SU-DHL-6 (cell line): ENCODE measurements at regions not wholly inside any gene's neighbourhood (a gene's known extent, or its start where the extent isn't known, plus 50 kb on each side); places are given as distances from the start of the nearest gene placed in this dataset.
"Not testable (repeated sequence)": the region's sequence is repeated elsewhere in the genome, so short reads cannot be mapped to it uniquely, and the experiment has no call there.

Experiments used
- H2AFZ ChIP-seq: fragments of 200-600 bp; sonication (generic); 2 replicates; pipeline ENCODE4 v1.6.1; 2014; ENCODE audit warnings: low read depth, mild to moderate bottlenecking, moderate library complexity, mixed read lengths, antibody characterized with exemption, low read length; ENCODE audit not compliant: severe bottlenecking
- H3F3A ChIP-seq: fragments of 200-600 bp; shearing (Covaris generic); 2 replicates; pipeline ENCODE4 v1.6.0; 2016; ENCODE audit warnings: antibody characterized with exemption, mild to moderate bottlenecking; ENCODE audit not compliant: insufficient read depth
- H3K27ac ChIP-seq: fragments of 200-600 bp; sonication (generic); 2 replicates; pipeline ENCODE4 v1.5.1; 2016; ENCODE audit warnings: low read depth, mild to moderate bottlenecking, low read length, moderate library complexity, mixed read lengths
- H3K27me3 ChIP-seq: fragments of 200-600 bp; sonication (generic), shearing (Covaris generic); 2 replicates; pipeline ENCODE4 v1.6.0; 2014; ENCODE audit warnings: mild to moderate bottlenecking, low read length
- H3K36me3 ChIP-seq: fragments of 200-600 bp; sonication (generic); 2 replicates; pipeline ENCODE4 v1.6.1; 2014; ENCODE audit warnings: mild to moderate bottlenecking, low read length, mixed read lengths
- H3K4me2 ChIP-seq: fragments of 300-600, 200-600 bp; shearing (Covaris generic), sonication (generic); 2 replicates; pipeline ENCODE4 v1.6.0; 2014; ENCODE audit warnings: low read length, low read depth, mild to moderate bottlenecking; ENCODE audit not compliant: poor library complexity, severe bottlenecking
- H3K4me3 ChIP-seq: fragments of 200-600 bp; sonication (generic); 2 replicates; pipeline ENCODE4 v1.5.1; 2014; ENCODE audit warnings: antibody characterized with exemption, low read length, mild to moderate bottlenecking, mixed read lengths; ENCODE audit not compliant: insufficient read depth, poor library complexity, severe bottlenecking
- H3K79me2 ChIP-seq: fragments of 200-600 bp; sonication (generic); 2 replicates; pipeline ENCODE4 v1.6.1; 2014; ENCODE audit warnings: mild to moderate bottlenecking, low read length, moderate library complexity; ENCODE audit not compliant: insufficient read depth
- H3K9ac ChIP-seq: fragments of 200-600 bp; sonication (generic); 2 replicates; pipeline ENCODE4 v1.7.0; 2014; ENCODE audit warnings: mild to moderate bottlenecking, low read length
- H3K9me2 ChIP-seq: fragments of 200-600 bp; sonication (generic); replicated peaks from 2 replicates; pipeline ENCODE4 v1.6.1; 2014; ENCODE audit warnings: low read length; ENCODE audit not compliant: insufficient read depth
- H3K9me3 ChIP-seq: fragments of 200-600 bp; sonication (generic); 2 replicates; pipeline ENCODE4 v1.6.1; 2014; ENCODE audit warnings: low read length, mixed read lengths; ENCODE audit not compliant: insufficient read depth
- H4K20me1 ChIP-seq: fragments of 200-600 bp; sonication (generic); 2 replicates; pipeline ENCODE4 v1.6.1; 2014; ENCODE audit warnings: low read depth, mild to moderate bottlenecking, antibody characterized with exemption, low read length, moderate library complexity, mixed read lengths
- CTCF ChIP-seq: fragments of 200-600 bp; sonication (generic); IDR thresholded peaks from one replicate; pipeline ENCODE4 v1.5.1; 2017; ENCODE audit warnings: antibody characterized with exemption, mild to moderate bottlenecking, low read length, moderate library complexity; ENCODE audit not compliant: insufficient read depth, poor library complexity, severe bottlenecking
- EZH2phosphoT487 ChIP-seq: fragments of 200-600 bp; sonication (generic), shearing (Covaris generic); conservative IDR thresholded peaks from 2 replicates; pipeline ENCODE4 v1.6.1; 2018; ENCODE audit warnings: mild to moderate bottlenecking, antibody characterized with exemption, low read length, moderate library complexity, mixed read lengths

DNA sequence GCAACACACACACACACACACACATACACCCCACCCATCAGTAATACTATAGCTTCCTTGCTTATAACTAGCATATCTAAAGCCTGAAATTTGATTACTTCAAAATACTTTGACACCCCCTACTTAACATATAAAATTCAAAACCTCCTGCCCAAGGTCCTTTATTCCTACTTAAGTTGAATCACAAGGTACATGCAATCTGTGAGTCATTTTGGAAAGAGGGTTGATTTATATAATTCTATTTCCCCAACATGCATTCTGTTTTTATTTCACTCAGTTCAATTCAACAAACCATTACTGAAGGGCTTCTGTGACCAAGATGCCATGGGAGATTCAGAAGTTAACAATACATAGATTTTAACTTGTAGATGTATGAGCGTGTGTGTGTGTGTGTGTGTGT is 420.7 kb downstream of the METTL4 start:
- no peak overlapping the region for H3K4me2 ChIP-seq
- no peaks in the 10 kb centered on the region for H3K79me2 ChIP-seq
- no peaks in the 10 kb centered on the region for H4K20me1 ChIP-seq
- TF ChIP-seq EZH2phosphoT487: no peak
- no peak for TF ChIP-seq CTCF
- H3K9ac ChIP-seq: no peak overlapping the region
- no peaks in the 10 kb centered on the region for H3K36me3 ChIP-seq
- no peak overlapping the region for H3K27ac ChIP-seq
- H3F3A ChIP-seq: no peaks in the 10 kb centered on the region
- no peaks in the 10 kb centered on the region for H3K9me3 ChIP-seq
- no peak overlapping the region for H3K4me3 ChIP-seq
- H2AFZ ChIP-seq: no peak overlapping the region
- H3K9me2 ChIP-seq: no peaks in the 10 kb centered on the region
- no peaks in the 10 kb centered on the region for H3K27me3 ChIP-seq

DNA sequence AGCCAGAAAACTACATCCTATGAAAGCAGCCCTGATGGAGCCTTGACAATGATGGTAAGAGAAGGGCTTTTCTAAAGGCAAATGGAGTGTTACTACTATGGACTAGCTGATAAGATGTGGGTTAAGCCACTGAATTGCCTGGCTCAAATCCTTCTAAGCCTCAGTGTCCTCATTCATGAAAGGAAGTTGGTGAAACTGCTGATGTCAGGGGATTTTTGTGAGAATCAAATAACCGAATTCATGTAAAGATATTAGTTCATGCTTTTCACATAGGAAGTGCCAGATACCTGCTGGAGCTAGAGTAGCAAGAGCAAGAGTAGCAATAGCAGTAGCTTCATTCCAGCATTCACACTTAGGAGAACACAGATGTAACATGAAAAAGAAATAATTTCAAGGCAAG is 417.0 kb downstream of the METTL4 start:
- Histone ChIP-seq H4K20me1 (no peaks in the 10 kb centered on the region), H3F3A (no peaks in the 10 kb centered on the region), H3K27ac (no peak overlapping the region), H2AFZ (no peak overlapping the region), H3K9me2 (no peaks in the 10 kb centered on the region), H3K4me3 (no peak overlapping the region), H3K79me2 (no peaks in the 10 kb centered on the region), H3K27me3 (no peaks in the 10 kb centered on the region), H3K9me3 (no peaks in the 10 kb centered on the region), H3K9ac (no peak overlapping the region), H3K36me3 (no peaks in the 10 kb centered on the region), H3K4me2 (no peak overlapping the region)
- TF ChIP-seq EZH2phosphoT487 (no peak), CTCF (no peak)

GRCh38 chr18:2164644-2165550 is 406.4 kb downstream of the METTL4 start:
- Histone ChIP-seq H3K4me2 (no peak overlapping the region), H3K36me3 (no peaks in the 10 kb centered on the region), H3F3A (no peaks in the 10 kb centered on the region), H4K20me1 (no peaks in the 10 kb centered on the region), H3K9ac (no peak overlapping the region), H3K4me3 (no peak overlapping the region), H3K27me3 (no peaks in the 10 kb centered on the region), H3K9me3 (no peaks in the 10 kb centered on the region), H3K79me2 (no peaks in the 10 kb centered on the region), H3K9me2 (no peaks in the 10 kb centered on the region), H3K27ac (no peak overlapping the region), H2AFZ (no peak overlapping the region)
- TF ChIP-seq CTCF (no peak), EZH2phosphoT487 (no peak)

DNA sequence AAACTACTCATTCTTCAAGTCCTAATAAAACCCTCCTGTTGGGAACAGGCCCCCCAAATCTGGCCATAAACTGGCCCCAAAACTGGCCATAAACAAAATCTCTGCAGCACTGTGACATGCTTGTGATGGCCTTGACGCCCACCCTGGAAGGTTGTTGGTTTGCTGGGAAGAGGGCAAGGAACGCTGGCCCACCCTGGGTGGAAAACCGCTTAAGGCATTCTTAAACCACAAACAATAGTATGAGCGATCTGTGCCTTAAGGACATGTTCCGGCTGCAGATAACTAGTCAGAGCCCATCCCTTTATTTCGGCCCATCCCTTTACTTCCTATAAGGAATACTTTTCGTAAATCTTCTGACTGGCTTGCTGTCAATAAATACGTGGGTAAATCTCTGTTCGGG is 404.4 kb downstream of the METTL4 start:
- not testable (repeated sequence) for H3K27ac ChIP-seq, H2AFZ ChIP-seq, H3K36me3 ChIP-seq

More for the DNA sequence above, 404.4 kb downstream of the METTL4 start:
- H3K9me3 ChIP-seq, H3K4me3 ChIP-seq, H3K9ac ChIP-seq, H3K27me3 ChIP-seq, H3K4me2 ChIP-seq, H3K9me2 ChIP-seq, H3K79me2 ChIP-seq, H3F3A ChIP-seq, H4K20me1 ChIP-seq: not testable (repeated sequence)
